ENCODE measurements at regions not wholly inside any gene's neighbourhood (a gene's known extent, or its start where the extent isn't known, plus 50 kb on each side); places are given as distances from the start of the nearest gene placed in this dataset.

DNA sequence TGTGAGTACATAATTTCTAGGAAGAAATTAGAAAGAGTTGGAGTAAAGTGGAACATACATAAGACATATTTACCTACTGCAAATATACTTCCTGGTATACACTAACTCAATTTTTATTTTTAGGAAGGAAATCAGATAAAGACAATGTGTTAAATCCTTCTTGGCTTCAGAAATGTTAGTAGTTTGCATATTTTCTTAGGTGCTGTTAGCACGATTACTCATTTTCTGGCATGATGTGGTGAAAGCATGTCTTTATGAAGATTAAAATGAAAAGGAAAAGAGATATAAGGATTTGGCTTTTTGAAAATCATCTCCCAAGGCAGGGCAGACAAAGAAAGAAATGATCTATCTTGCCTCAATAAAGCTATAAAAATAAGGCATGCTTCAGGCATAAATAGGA lies 287.6 kb upstream of the E2F7 start:
- H3K79me2 ChIP-seq (ENCODE audit: insufficient read depth), result peaks cover 26% of the 10 kb centered on the region
- no peaks in the 10 kb centered on the region for H3K9me2 ChIP-seq
- peaks cover 0 to 14% of the 10 kb centered on the region in 2 experiments; a peak in 2 of 4 replicates for H3K4me1 ChIP-seq (ENCODE audit: control insufficient read depth in 1 of 2, insufficient read depth in 2 of 2, low read depth in 1 of 2, low read length in 1 of 2)
- H3K9ac ChIP-seq, result no peak overlapping the region
- WGBS (ENCODE audit: low lambda C conversion rate), result 20% methylated on average over 1 of the region's 1 CpG
- H3K4me2 ChIP-seq, result peak overlapping the region; percentile 43; the same call in 1 of the 2 replicates
- H3F3A ChIP-seq (replicated peaks; ENCODE audit: insufficient read depth), result peaks cover 5% of the 10 kb centered on the region
- peak overlapping the region in 1 of 2 experiments; percentile 44; a peak in 1 of 4 replicates for H3K27ac ChIP-seq (ENCODE audit: low read depth in 2 of 2, low read length in 1 of 2)
- CTCF ChIA-PET, result no interaction called here
- POLR2A ChIA-PET, result no interaction called here
- TF ChIP-seq CHD2 (IDR thresholded peaks at IDR 0.05; ENCODE audit: low read length, partially characterized antibody) (no peak), TCF12 (IDR thresholded peaks at IDR 0.05) (0 out of 2 replicates have a peak, but pooled peaks have one; percentile 17), NFIC (IDR thresholded peaks at IDR 0.05; ENCODE audit: borderline replicate concordance) (peak; percentile 50; the same call in 1 of the 2 replicates)
- TF ChIP-seq, protein P1, sequence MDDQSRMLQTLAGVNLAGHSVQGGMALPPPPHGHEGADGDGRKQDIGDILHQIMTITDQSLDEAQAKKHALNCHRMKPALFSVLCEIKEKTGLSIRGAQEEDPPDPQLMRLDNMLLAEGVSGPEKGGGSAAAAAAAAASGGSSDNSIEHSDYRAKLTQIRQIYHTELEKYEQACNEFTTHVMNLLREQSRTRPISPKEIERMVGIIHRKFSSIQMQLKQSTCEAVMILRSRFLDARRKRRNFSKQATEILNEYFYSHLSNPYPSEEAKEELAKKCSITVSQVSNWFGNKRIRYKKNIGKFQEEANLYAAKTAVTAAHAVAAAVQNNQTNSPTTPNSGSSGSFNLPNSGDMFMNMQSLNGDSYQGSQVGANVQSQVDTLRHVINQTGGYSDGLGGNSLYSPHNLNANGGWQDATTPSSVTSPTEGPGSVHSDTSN (IDR thresholded peaks at IDR 0.05), result peak; percentile 41; the same call in 1 of the 2 replicates
- H3K4me3 ChIP-seq (ENCODE audit: low read depth in 2 of 2, low read length in 1 of 2), result no peak overlapping the region
- H2AFZ ChIP-seq (ENCODE audit: low read depth), result no peak overlapping the region
- H3K36me3 ChIP-seq (replicated peaks in 1 of 2; ENCODE audit: control insufficient read depth in 1 of 2, insufficient read depth in 2 of 2, low read length in 1 of 2), result no peaks in the 10 kb centered on the region
- no peaks in the 10 kb centered on the region for H3K27me3 ChIP-seq (ENCODE audit: insufficient read depth)
- H4K20me1 ChIP-seq (ENCODE audit: insufficient read depth), result no peaks in the 10 kb centered on the region
- DNase-seq, result no peak
- no peaks in the 10 kb centered on the region for H3K9me3 ChIP-seq

DNA sequence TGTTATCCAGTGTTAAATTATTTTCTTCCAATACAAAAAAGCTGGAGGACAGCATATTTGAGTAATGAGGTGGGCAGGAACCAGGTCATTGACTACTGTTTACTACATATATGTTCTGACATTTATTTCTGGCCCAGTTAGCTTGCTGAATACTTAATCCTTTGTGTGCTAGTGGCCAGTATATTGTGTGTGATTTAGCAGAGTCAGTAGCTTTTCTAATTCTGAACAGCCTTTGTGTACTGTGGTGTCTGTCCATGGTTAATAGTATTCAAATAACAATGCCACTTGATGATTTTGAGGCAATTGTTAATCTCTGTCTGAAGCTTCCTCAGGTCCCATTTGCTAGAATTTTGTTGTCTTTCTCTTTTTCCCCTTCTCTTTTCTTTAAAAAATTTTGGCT lies 286.5 kb upstream of the E2F7 start:
- H3K9ac ChIP-seq, result no peak overlapping the region
- no peak for TF ChIP-seq TEAD4 (IDR thresholded peaks at IDR 0.05; ENCODE audit: borderline replicate concordance, insufficient read depth)
- no peak for TF ChIP-seq CHD2 (IDR thresholded peaks at IDR 0.05; ENCODE audit: low read length, partially characterized antibody)
- no peak for TF ChIP-seq TAF1 (IDR thresholded peaks at IDR 0.05; ENCODE audit: borderline replicate concordance, low read depth, low read length)
- TF ChIP-seq, protein P2, sequence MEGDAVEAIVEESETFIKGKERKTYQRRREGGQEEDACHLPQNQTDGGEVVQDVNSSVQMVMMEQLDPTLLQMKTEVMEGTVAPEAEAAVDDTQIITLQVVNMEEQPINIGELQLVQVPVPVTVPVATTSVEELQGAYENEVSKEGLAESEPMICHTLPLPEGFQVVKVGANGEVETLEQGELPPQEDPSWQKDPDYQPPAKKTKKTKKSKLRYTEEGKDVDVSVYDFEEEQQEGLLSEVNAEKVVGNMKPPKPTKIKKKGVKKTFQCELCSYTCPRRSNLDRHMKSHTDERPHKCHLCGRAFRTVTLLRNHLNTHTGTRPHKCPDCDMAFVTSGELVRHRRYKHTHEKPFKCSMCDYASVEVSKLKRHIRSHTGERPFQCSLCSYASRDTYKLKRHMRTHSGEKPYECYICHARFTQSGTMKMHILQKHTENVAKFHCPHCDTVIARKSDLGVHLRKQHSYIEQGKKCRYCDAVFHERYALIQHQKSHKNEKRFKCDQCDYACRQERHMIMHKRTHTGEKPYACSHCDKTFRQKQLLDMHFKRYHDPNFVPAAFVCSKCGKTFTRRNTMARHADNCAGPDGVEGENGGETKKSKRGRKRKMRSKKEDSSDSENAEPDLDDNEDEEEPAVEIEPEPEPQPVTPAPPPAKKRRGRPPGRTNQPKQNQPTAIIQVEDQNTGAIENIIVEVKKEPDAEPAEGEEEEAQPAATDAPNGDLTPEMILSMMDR (IDR thresholded peaks at IDR 0.05), result no peak
- TF ChIP-seq, protein P3, sequence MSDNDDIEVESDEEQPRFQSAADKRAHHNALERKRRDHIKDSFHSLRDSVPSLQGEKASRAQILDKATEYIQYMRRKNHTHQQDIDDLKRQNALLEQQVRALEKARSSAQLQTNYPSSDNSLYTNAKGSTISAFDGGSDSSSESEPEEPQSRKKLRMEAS (IDR thresholded peaks at IDR 0.05; ENCODE audit: low read depth), result no peak
- TF ChIP-seq EZH2phosphoT487 (IDR thresholded peaks at IDR 0.05; ENCODE audit: borderline replicate concordance, low read depth), result no peak
- TF ChIP-seq SIN3A (IDR thresholded peaks at IDR 0.05; ENCODE audit: borderline replicate concordance, low read depth, low read length), result no peak
- no peaks in the 10 kb centered on the region for H3K27me3 ChIP-seq (ENCODE audit: insufficient read depth)
- no peaks in the 10 kb centered on the region for H3K9me3 ChIP-seq
- H3K36me3 ChIP-seq (replicated peaks in 1 of 2; ENCODE audit: control insufficient read depth in 1 of 2, insufficient read depth in 2 of 2, low read length in 1 of 2), result no peaks in the 10 kb centered on the region
- H3K4me1 ChIP-seq (ENCODE audit: control insufficient read depth in 1 of 2, insufficient read depth in 2 of 2, low read depth in 1 of 2, low read length in 1 of 2), result peaks cover 0 to 14% of the 10 kb centered on the region in 2 experiments; a peak in 3 of 4 replicates
- no peak overlapping the region for H3K27ac ChIP-seq (ENCODE audit: low read depth in 2 of 2, low read length in 1 of 2)
- peaks cover 5% of the 10 kb centered on the region for H3F3A ChIP-seq (replicated peaks; ENCODE audit: insufficient read depth)
- no peaks in the 10 kb centered on the region for H4K20me1 ChIP-seq (ENCODE audit: insufficient read depth)
- ChIA-PET POLR2A (no interaction called here), CTCF (no interaction called here)
- no peak overlapping the region for H3K4me3 ChIP-seq (ENCODE audit: low read depth in 2 of 2, low read length in 1 of 2)
- H3K79me2 ChIP-seq (ENCODE audit: insufficient read depth), result peaks cover 26% of the 10 kb centered on the region
- no peak for DNase-seq
- no peaks in the 10 kb centered on the region for H3K9me2 ChIP-seq
- no peak overlapping the region for H2AFZ ChIP-seq (ENCODE audit: low read depth)
- no peak overlapping the region for H3K4me2 ChIP-seq
